Sciatic nerve (tissue), 2 donors: ENCODE measurements at regions not wholly inside any gene's neighbourhood (a gene's known extent, or its start where the extent isn't known, plus 50 kb on each side); places are given as distances from the start of the nearest gene placed in this dataset.
A peak's percentile ranks its signal among the peaks of the same experiment; 100 is the strongest.

Experiments
- ATAC-seq: fragments of 200-7000 bp; cut with Tn5 transposase; one replicate; pipeline ENCODE4 v1.9.1; 2020; ENCODE audit warnings: mild to moderate bottlenecking, moderate library complexity
- DNase-seq: peaks from one replicate; pipeline ENCODE4 v3.0.0-alpha.2; 2020; ENCODE audit warnings: low spot score
- intact Hi-C: fragments of 100-400 bp; cut with DNase I; formaldehyde crosslinking; loops from one replicate; pipeline ENCODE4 v1.14.2; 2022
- donor health status: DM: no; HTN: no; CAD: no.
- donor health status: DM: no; HTN: no; CAD: no.

GRCh38 chr9:13862654-13863053, 451.3 kb downstream of the NFIB start:
- peak; percentile 6 for ATAC-seq
- intact Hi-C loops = no loop called here
- no peak for DNase-seq

- DNase-seq (no peak), ATAC-seq (no peak)
- intact Hi-C loops = no loop called here
Observed at GRCh38 chr9:13860946-13861640, 452.8 kb downstream of the NFIB start.

- ATAC-seq (peak; percentile 90), DNase-seq (no peak)
- intact Hi-C loops = no loop called here
Observed at GRCh38 chr9:13860019-13860418, 453.9 kb downstream of the NFIB start.

- DNase-seq (no peak), ATAC-seq (no peak)
- intact Hi-C loops = no loop called here
Observed at GRCh38 chr9:13857521-13857920, 456.4 kb downstream of the NFIB start.

- DNase-seq = no peak
- intact Hi-C loops = no loop called here
- peak; percentile 71 for ATAC-seq
Observed at GRCh38 chr9:13847270-13847669, 466.7 kb downstream of the NFIB start.

GRCh38 chr9:13845460-13845859, 468.5 kb downstream of the NFIB start:
- ATAC-seq (no peak), DNase-seq (no peak)
- intact Hi-C loops = no loop called here

GRCh38 chr9:13841746-13842462, 472.0 kb downstream of the NFIB start:
- no peak for DNase-seq
- intact Hi-C loops = no loop called here
- ATAC-seq = no peak

- DNase-seq = no peak
- ATAC-seq = no peak
- intact Hi-C loops = no loop called here
Observed at GRCh38 chr9:13832446-13832845, 481.5 kb downstream of the NFIB start.

GRCh38 chr9:13823026-13823425, 490.9 kb downstream of the NFIB start:
- intact Hi-C loops = no loop called here
- DNase-seq (no peak), ATAC-seq (no peak)

GRCh38 chr9:13817754-13818278, 496.1 kb downstream of the NFIB start:
- intact Hi-C loops = no loop called here
- no peak for DNase-seq
- ATAC-seq = no peak

GRCh38 chr9:13816837-13817236, 497.1 kb downstream of the NFIB start:
- ATAC-seq (no peak), DNase-seq (no peak)
- intact Hi-C loops = no loop called here

- ATAC-seq = no peak
- intact Hi-C loops = no loop called here
- no peak for DNase-seq
Observed at GRCh38 chr9:13814647-13815400, 499.1 kb downstream of the NFIB start.

- ATAC-seq = no peak
- no peak for DNase-seq
- intact Hi-C loops = no loop called here
Observed at GRCh38 chr9:13811876-13812275, 502.1 kb downstream of the NFIB start.

- ATAC-seq (no peak), DNase-seq (no peak)
- intact Hi-C loops = no loop called here
Observed at GRCh38 chr9:13810510-13810909, 503.4 kb downstream of the NFIB start.

- ATAC-seq (no peak), DNase-seq (no peak)
- intact Hi-C loops = no loop called here
Observed at GRCh38 chr9:13809401-13809800, 504.5 kb downstream of the NFIB start.

- no peak for DNase-seq
- intact Hi-C loops = no loop called here
- ATAC-seq = no peak
Observed at GRCh38 chr9:13807118-13807517, 506.8 kb downstream of the NFIB start.

- intact Hi-C loops = no loop called here
- ATAC-seq = no peak
- DNase-seq = no peak
Observed at GRCh38 chr9:13806714-13807113, 507.2 kb downstream of the NFIB start.

- DNase-seq (no peak), ATAC-seq (no peak)
- intact Hi-C loops = no loop called here
Observed at GRCh38 chr9:13805546-13805945, 508.4 kb downstream of the NFIB start.

GRCh38 chr9:13804532-13804931, 509.4 kb downstream of the NFIB start:
- intact Hi-C loops = no loop called here
- DNase-seq = no peak
- no peak for ATAC-seq

- intact Hi-C loops = no loop called here
- no peak for DNase-seq
- ATAC-seq = no peak
Observed at GRCh38 chr9:13800776-13801175, 513.2 kb downstream of the NFIB start.
